H9 (cell line): ENCODE measurements at regions not wholly inside any gene's neighbourhood (a gene's known extent, or its start where the extent isn't known, plus 50 kb on each side); places are given as distances from the start of the nearest gene placed in this dataset.

Experiments used
- DNase-seq: peaks from one replicate; pipeline ENCODE4 v3.0.0-alpha.2; 2017
- H2AFZ ChIP-seq: one replicate; pipeline ENCODE4 v1.6.1; 2013; ENCODE audit warnings: mild to moderate bottlenecking, low read length, control low read depth, moderate library complexity
- H2AK5ac ChIP-seq: 2 replicates; pipeline ENCODE4 v1.6.1; 2013; ENCODE audit warnings: low read length, control low read depth, mixed read lengths; ENCODE audit not compliant: insufficient read length
- H2BK120ac ChIP-seq: one replicate; pipeline ENCODE4 v1.6.1; 2013; ENCODE audit warnings: low read depth, mild to moderate bottlenecking, low read length, control low read depth, inconsistent platforms; ENCODE audit not compliant: poor library complexity, severe bottlenecking
- H2BK12ac ChIP-seq: 2 replicates; pipeline ENCODE4 v1.6.1; 2013; ENCODE audit warnings: low read length, control low read depth, mixed read lengths, low read depth; ENCODE audit not compliant: insufficient read length
- H2BK15ac ChIP-seq: 2 replicates; pipeline ENCODE4 v1.6.1; 2013; ENCODE audit warnings: low read depth, low read length, control low read depth
- H2BK20ac ChIP-seq: one replicate; pipeline ENCODE4 v1.6.1; 2013; ENCODE audit warnings: low read depth, mild to moderate bottlenecking, low read length, control low read depth, inconsistent platforms; ENCODE audit not compliant: poor library complexity, severe bottlenecking
- H2BK5ac ChIP-seq: 2 replicates; pipeline ENCODE4 v1.6.1; 2013; ENCODE audit warnings: low read length, control low read depth, mixed read lengths; ENCODE audit not compliant: insufficient read length
- H3K14ac ChIP-seq: 2 replicates; pipeline ENCODE4 v1.6.1; 2013; ENCODE audit warnings: low read length, control low read depth; ENCODE audit not compliant: insufficient read depth
- H3K18ac ChIP-seq: 2 replicates; pipeline ENCODE4 v1.6.1; 2013; ENCODE audit warnings: low read depth, mild to moderate bottlenecking, mixed read lengths, low read length, control low read depth; ENCODE audit not compliant: insufficient read length
- H3K23ac ChIP-seq: 2 replicates; pipeline ENCODE4 v1.6.1; 2013; ENCODE audit warnings: low read length, control low read depth, mixed read lengths, low read depth; ENCODE audit not compliant: insufficient read length
- H3K23me2 ChIP-seq: 2 replicates; pipeline ENCODE4 v1.6.1; 2013; ENCODE audit warnings: low read depth, mild to moderate bottlenecking, mixed read lengths, low read length, control low read depth; ENCODE audit not compliant: insufficient read length, poor library complexity, severe bottlenecking
- H3K27ac ChIP-seq: 2 replicates; pipeline ENCODE4 v1.5.1; 2013; ENCODE audit warnings: low read length, control low read depth, mixed read lengths, low read depth; ENCODE audit not compliant: insufficient read length
- H3K27me3 ChIP-seq: 2 replicates; pipeline ENCODE4 v1.6.1; 2013; ENCODE audit warnings: low read length, control low read depth, inconsistent platforms; ENCODE audit not compliant: insufficient read depth
- H3K4ac ChIP-seq: 2 replicates; pipeline ENCODE4 v1.6.1; 2013; ENCODE audit warnings: low read depth, mild to moderate bottlenecking, control low read depth, inconsistent platforms, low read length, moderate library complexity
- H3K4me1 ChIP-seq: 2 replicates; pipeline ENCODE4 v1.6.1; 2013; ENCODE audit warnings: low read length, control low read depth, inconsistent platforms; ENCODE audit not compliant: insufficient read depth
- H3K4me2 ChIP-seq: 2 replicates; pipeline ENCODE4 v1.6.1; 2013; ENCODE audit warnings: low read length, control low read depth, mixed read lengths; ENCODE audit not compliant: insufficient read length, insufficient read depth
- H3K56ac ChIP-seq: 2 replicates; pipeline ENCODE4 v1.6.1; 2013; ENCODE audit warnings: low read depth, mild to moderate bottlenecking, mixed read lengths, low read length, control low read depth; ENCODE audit not compliant: insufficient read length
- H3K79me1 ChIP-seq: 2 replicates; pipeline ENCODE4 v1.6.1; 2013; ENCODE audit warnings: low read depth, mild to moderate bottlenecking, moderate library complexity, low read length, control low read depth, inconsistent platforms; ENCODE audit not compliant: insufficient read depth, poor library complexity, severe bottlenecking
- H3K79me2 ChIP-seq: 2 replicates; pipeline ENCODE4 v1.6.1; 2013; ENCODE audit warnings: low read length, control low read depth, inconsistent platforms; ENCODE audit not compliant: insufficient read depth
- H3K9ac ChIP-seq: 2 replicates; pipeline ENCODE4 v1.6.1; 2013; ENCODE audit warnings: low read length, control low read depth, mixed read lengths; ENCODE audit not compliant: insufficient read length; ENCODE audit errors: extremely low read depth
- H3K9me3 ChIP-seq: one replicate; pipeline ENCODE4 v1.6.1; 2013; ENCODE audit warnings: low read depth, low read length, inconsistent platforms; ENCODE audit not compliant: control insufficient read depth
- H3T11ph ChIP-seq: one replicate; pipeline ENCODE4 v1.6.1; 2013; ENCODE audit warnings: mild to moderate bottlenecking, low read length, control low read depth, inconsistent platforms
- H4K20me1 ChIP-seq: one replicate; pipeline ENCODE4 v1.6.1; 2013; ENCODE audit not compliant: control insufficient read depth, insufficient read length, insufficient read depth
- H4K5ac ChIP-seq: 2 replicates; pipeline ENCODE4 v1.6.1; 2013; ENCODE audit warnings: low read depth, mild to moderate bottlenecking, mixed read lengths, low read length, control low read depth; ENCODE audit not compliant: insufficient read length
- H4K8ac ChIP-seq: replicated peaks from 2 replicates; pipeline ENCODE4 v1.6.1; 2013; ENCODE audit warnings: low read length, control low read depth, mixed read lengths, low read depth; ENCODE audit not compliant: insufficient read length
- H4K91ac ChIP-seq: 2 replicates; pipeline ENCODE4 v1.6.1; 2013; ENCODE audit warnings: low read depth, mild to moderate bottlenecking, moderate library complexity, mixed read lengths, low read length, control low read depth; ENCODE audit not compliant: insufficient read length
- H3K27ac Mint-ChIP-seq, 3 experiments: 2 replicates in 2 of 3; 3 replicates in 1 of 3; pipeline ENCODE4 v1.8.0; 2020 to 2021; ENCODE audit warnings: mixed read lengths in 3 of 3, mild to moderate bottlenecking in 1 of 3, moderate library complexity in 1 of 3
- H3K27me3 Mint-ChIP-seq: 2 replicates; pipeline ENCODE4 v1.8.0; 2021; ENCODE audit warnings: low read depth, mild to moderate bottlenecking, moderate library complexity, mixed read lengths
- H3K36me3 Mint-ChIP-seq, 3 experiments: 2 replicates in 2 of 3; 3 replicates in 1 of 3; pipeline ENCODE4 v1.8.0; 2020 to 2021; ENCODE audit warnings: low read depth in 3 of 3, mixed read lengths in 3 of 3; ENCODE audit not compliant: insufficient read depth in 1 of 3
- H3K4me1 Mint-ChIP-seq, 2 experiments: 2 replicates each; pipeline ENCODE4 v1.8.0; 2020; ENCODE audit warnings: mixed read lengths in 2 of 2
- H3K4me3 Mint-ChIP-seq, 2 experiments: 2 replicates in 1 of 2; 3 replicates in 1 of 2; pipeline ENCODE4 v1.8.0; 2020 to 2021; ENCODE audit warnings: mild to moderate bottlenecking in 2 of 2, mixed read lengths in 2 of 2, moderate library complexity in 1 of 2
- H3K9me3 Mint-ChIP-seq, 2 experiments: 2 replicates in 1 of 2; 3 replicates in 1 of 2; pipeline ENCODE4 v1.8.0; 2020; ENCODE audit warnings: mild to moderate bottlenecking in 2 of 2, mixed read lengths in 2 of 2, moderate library complexity in 1 of 2
- WGBS: extraction: QIAGEN DNeasy Blood & Tissue Kit; methylation state at CpG from one replicate; pipeline ENCODE4 v1.1.7; 2013; ENCODE audit warnings: missing lambda C conversion rate, low lambda C conversion rate, mixed read lengths; ENCODE audit not compliant: insufficient read length; ENCODE audit errors: extremely low coverage; 5-methylcytosine and 5-hydroxymethylcytosine counted together
- TF ChIP-seq, protein P1 (sequence below): fragments of 200-600 bp; sonication (generic); conservative IDR thresholded peaks from 3 replicates; pipeline ENCODE4 v1.8.0; 2021; ENCODE audit warnings: antibody characterized with exemption, mild to moderate bottlenecking

DNA sequence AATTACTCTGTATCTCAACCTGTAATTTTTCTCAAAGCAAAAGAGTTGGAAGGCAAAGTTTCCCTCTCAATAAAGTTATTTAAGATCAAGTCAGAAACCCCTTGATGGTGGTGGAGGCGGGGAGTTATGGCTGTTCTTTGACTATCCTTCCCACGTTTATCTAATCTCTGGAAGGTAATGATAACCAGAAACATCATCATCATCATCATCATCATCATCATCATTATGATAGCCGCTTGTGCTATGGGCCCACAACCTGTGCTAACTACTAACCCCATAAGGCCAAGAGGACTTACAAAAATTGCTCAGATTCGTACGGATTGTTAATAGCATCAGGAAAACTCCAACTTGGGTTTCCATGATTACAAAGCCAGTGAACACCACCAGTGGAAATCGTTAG is 502.3 kb downstream of the SH2D4B start:
- Histone ChIP-seq H4K91ac (no peak overlapping the region), H4K5ac (no peak overlapping the region), H4K8ac (no peak overlapping the region), H3K79me2 (no peaks in the 10 kb centered on the region), H2AK5ac (no peak overlapping the region), H3K4me2 (no peak overlapping the region), H3K18ac (no peak overlapping the region), H3K23me2 (no peaks in the 10 kb centered on the region), H2BK5ac (no peak overlapping the region), H3K23ac (no peak overlapping the region), H2BK15ac (no peak overlapping the region), H3K4ac (no peak overlapping the region), H4K20me1 (no peaks in the 10 kb centered on the region), H2BK120ac (no peak overlapping the region), H3K4me1 (peaks cover 2% of the 10 kb centered on the region; the same call in 1 of the 2 replicates), H3K27me3 (no peaks in the 10 kb centered on the region), H2BK20ac (no peak overlapping the region), H3K27ac (no peak overlapping the region), H3K56ac (no peak overlapping the region), H3T11ph (no peak overlapping the region), H3K79me1 (no peaks in the 10 kb centered on the region), H2BK12ac (no peak overlapping the region), H2AFZ (no peak overlapping the region), H3K14ac (no peak overlapping the region), H3K9ac (no peak overlapping the region), H3K9me3 (no peaks in the 10 kb centered on the region)
- no peak overlapping the region for H3K4me3 Mint-ChIP-seq
- no peak for DNase-seq
- peaks cover 3 to 6% of the 10 kb centered on the region in 2 experiments for H3K4me1 Mint-ChIP-seq
- H3K27me3 Mint-ChIP-seq, result no peaks in the 10 kb centered on the region; the same call in 1 of the 2 replicates
- peaks cover 3 to 8% of the 10 kb centered on the region in 2 experiments; a peak in 3 of 5 replicates for H3K9me3 Mint-ChIP-seq
- H3K27ac Mint-ChIP-seq, result no peak overlapping the region
- H3K36me3 Mint-ChIP-seq, result no peaks in the 10 kb centered on the region
- WGBS, result no CpG with 5 or more reads among the region's 6 CpGs
- TF ChIP-seq, protein P1, sequence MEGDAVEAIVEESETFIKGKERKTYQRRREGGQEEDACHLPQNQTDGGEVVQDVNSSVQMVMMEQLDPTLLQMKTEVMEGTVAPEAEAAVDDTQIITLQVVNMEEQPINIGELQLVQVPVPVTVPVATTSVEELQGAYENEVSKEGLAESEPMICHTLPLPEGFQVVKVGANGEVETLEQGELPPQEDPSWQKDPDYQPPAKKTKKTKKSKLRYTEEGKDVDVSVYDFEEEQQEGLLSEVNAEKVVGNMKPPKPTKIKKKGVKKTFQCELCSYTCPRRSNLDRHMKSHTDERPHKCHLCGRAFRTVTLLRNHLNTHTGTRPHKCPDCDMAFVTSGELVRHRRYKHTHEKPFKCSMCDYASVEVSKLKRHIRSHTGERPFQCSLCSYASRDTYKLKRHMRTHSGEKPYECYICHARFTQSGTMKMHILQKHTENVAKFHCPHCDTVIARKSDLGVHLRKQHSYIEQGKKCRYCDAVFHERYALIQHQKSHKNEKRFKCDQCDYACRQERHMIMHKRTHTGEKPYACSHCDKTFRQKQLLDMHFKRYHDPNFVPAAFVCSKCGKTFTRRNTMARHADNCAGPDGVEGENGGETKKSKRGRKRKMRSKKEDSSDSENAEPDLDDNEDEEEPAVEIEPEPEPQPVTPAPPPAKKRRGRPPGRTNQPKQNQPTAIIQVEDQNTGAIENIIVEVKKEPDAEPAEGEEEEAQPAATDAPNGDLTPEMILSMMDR, result no peak
